Stimulated activated CD4-positive, alpha-beta T cell treated with anti-CD3 and anti-CD28 coated beads, Interleukin-4, amount 100 ng/mL, for 4 hours (primary cell): ENCODE measurements at regions not wholly inside any gene's neighbourhood (a gene's known extent, or its start where the extent isn't known, plus 50 kb on each side); places are given as distances from the start of the nearest gene placed in this dataset.

Experiments
- DNase-seq, 2 experiments: peaks; one replicate each; pipeline ENCODE4 v3.0.0-alpha.2; 2020

GRCh38 chr5:133681896-133682295, 69.6 kb upstream of the FSTL4 start:
- DNase-seq, result no peak

- no peak for DNase-seq
These were observed 68.7 kb upstream of the FSTL4 start for GRCh38 chr5:133680830-133681565.

- DNase-seq, result no peak
These were observed 67.2 kb upstream of the FSTL4 start for GRCh38 chr5:133679534-133679933.

GRCh38 chr5:133675376-133676154, 63.2 kb upstream of the FSTL4 start:
- DNase-seq, result no peak

- DNase-seq, result no peak
These were observed 58.0 kb upstream of the FSTL4 start for GRCh38 chr5:133670336-133670735.

GRCh38 chr5:133669472-133669871, 57.1 kb upstream of the FSTL4 start:
- DNase-seq, result no peak

- DNase-seq, result no peak
These were observed 56.1 kb upstream of the FSTL4 start for GRCh38 chr5:133668458-133668857.

GRCh38 chr5:133667217-133667616, 54.9 kb upstream of the FSTL4 start:
- no peak for DNase-seq

GRCh38 chr5:133665571-133665970, 53.2 kb upstream of the FSTL4 start:
- DNase-seq, result no peak

GRCh38 chr5:133664422-133664821, 52.1 kb upstream of the FSTL4 start:
- no peak for DNase-seq

- DNase-seq, result no peak
These were observed 51.2 kb upstream of the FSTL4 start for GRCh38 chr5:133663397-133664054.

GRCh38 chr5:133662578-133662977, 50.2 kb upstream of the FSTL4 start:
- DNase-seq, result no peak
